HL-60 (cell line): ENCODE measurements at regions not wholly inside any gene's neighbourhood (a gene's known extent, or its start where the extent isn't known, plus 50 kb on each side); places are given as distances from the start of the nearest gene placed in this dataset.

Experiments used
- DNase-seq, 2 experiments: peaks; one replicate each; pipeline ENCODE4 v3.0.0-alpha.2; 2010 to 2020; ENCODE audit warnings: low read depth in 1 of 2, low spot score in 1 of 2
- H3K27ac ChIP-seq: fragments of 250-450 bp; sonication (Bioruptor Pico); replicated peaks from 2 replicates; pipeline ENCODE4 v1.5.1; 2020; ENCODE audit warnings: mild to moderate bottlenecking, moderate library complexity
- H3K27me3 ChIP-seq: fragments of 250-450 bp; sonication (Bioruptor Pico); 2 replicates; pipeline ENCODE4 v1.5.1; 2021; ENCODE audit warnings: mild to moderate bottlenecking, moderate library complexity; ENCODE audit not compliant: insufficient read depth, poor library complexity, severe bottlenecking
- H3K4me3 ChIP-seq: replicated peaks from 2 replicates; pipeline ENCODE4 v1.5.1; 2011; ENCODE audit warnings: mild to moderate bottlenecking, control low read depth, low read length; ENCODE audit not compliant: insufficient read depth
- CTCF ChIP-seq: IDR thresholded peaks from one replicate; pipeline ENCODE4 v1.5.1; 2011; ENCODE audit warnings: low read length, control low read depth, inconsistent platforms; ENCODE audit not compliant: insufficient read depth
- GABPA ChIP-seq: IDR thresholded peaks from 2 replicates; pipeline ENCODE4 v1.6.1; 2012; ENCODE audit warnings: low read depth
- POLR2AphosphoS5 ChIP-seq: IDR thresholded peaks from 2 replicates; pipeline ENCODE4 v1.6.1; 2012; ENCODE audit warnings: low read depth
- REST ChIP-seq: IDR thresholded peaks from 2 replicates; pipeline ENCODE4 v1.6.1; 2012; ENCODE audit warnings: low read depth; ENCODE audit not compliant: insufficient replicate concordance
- SPI1 ChIP-seq: IDR thresholded peaks from 2 replicates; pipeline ENCODE4 v1.6.1; 2012; ENCODE audit warnings: low read depth, mild to moderate bottlenecking, borderline replicate concordance

- no peaks in the 10 kb centered on the region for H3K27me3 ChIP-seq
- no peak for TF ChIP-seq REST
- no peak for TF ChIP-seq GABPA
- TF ChIP-seq CTCF: no peak
- TF ChIP-seq POLR2AphosphoS5: no peak
- no peak for TF ChIP-seq SPI1
- DNase-seq: no peak
- H3K27ac ChIP-seq: no peak overlapping the region
- H3K4me3 ChIP-seq: no peak overlapping the region
These were observed 77.3 kb upstream of the IL6 start for GRCh38 chr7:22649686-22650085.

GRCh38 chr7:22647451-22648257 is 79.3 kb upstream of the IL6 start:
- TF ChIP-seq SPI1: no peak
- no peak for TF ChIP-seq CTCF
- no peak for TF ChIP-seq POLR2AphosphoS5
- no peak for TF ChIP-seq GABPA
- no peak for TF ChIP-seq REST
- H3K27me3 ChIP-seq: no peaks in the 10 kb centered on the region
- no peak overlapping the region for H3K27ac ChIP-seq
- no peak for DNase-seq
- no peak overlapping the region for H3K4me3 ChIP-seq

- H3K27me3 ChIP-seq: no peaks in the 10 kb centered on the region
- TF ChIP-seq CTCF (no peak), REST (no peak), POLR2AphosphoS5 (no peak), SPI1 (no peak), GABPA (no peak)
- no peak for DNase-seq
- H3K4me3 ChIP-seq: no peak overlapping the region
- no peak overlapping the region for H3K27ac ChIP-seq
These were observed 81.4 kb upstream of the IL6 start for GRCh38 chr7:22645418-22646181.
